H1 (cell line): ENCODE measurements at regions not wholly inside any gene's neighbourhood (a gene's known extent, or its start where the extent isn't known, plus 50 kb on each side); places are given as distances from the start of the nearest gene placed in this dataset.

ENCODE experiments used
- CTCF ChIA-PET: fragments of 300-600 bp; sonication (Branson Sonifier 250); formaldehyde crosslinking; loops from one replicate; lab custom pipeline; 2021; ENCODE audit not compliant: partially characterized antibody; lab: Charles Lee
- POLR2A ChIA-PET: fragments of 300-600 bp; sonication (Branson Sonifier 250); formaldehyde crosslinking; loops from one replicate; lab custom pipeline; 2021; ENCODE audit warnings: inconsistent platforms; ENCODE audit not compliant: partially characterized antibody; lab: Charles Lee
- DNase-seq, 2 experiments: peaks; one replicate each; pipeline versions ENCODE4 v3.0.0 to v3.0.0-alpha.2; 2010 to 2022; ENCODE audit warnings: low spot score in 2 of 2, low read depth in 1 of 2, mixed read lengths in 1 of 2
- FAIRE-seq: peaks from 2 replicates; lab custom pipeline; 2011; peaks lifted over from hg19 to GRCh38; lab: Jason Lieb, UNC
- H2AFZ ChIP-seq: 2 replicates; pipeline ENCODE4 v1.8.1; 2012; ENCODE audit warnings: low read length, inconsistent platforms
- H2AK5ac ChIP-seq: 2 replicates; pipeline ENCODE4 v1.6.1; 2013; ENCODE audit warnings: low read depth, low read length
- H2BK120ac ChIP-seq: replicated peaks from 2 replicates; pipeline ENCODE3; 2013; ENCODE audit warnings: low read depth, low read length, inconsistent platforms
- H2BK12ac ChIP-seq: 2 replicates; pipeline ENCODE4 v1.6.1; 2013; ENCODE audit warnings: low read depth, low read length
- H2BK15ac ChIP-seq: 2 replicates; pipeline ENCODE4 v1.6.1; 2013; ENCODE audit warnings: low read length
- H2BK20ac ChIP-seq: 2 replicates; pipeline ENCODE4 v1.6.1; 2013; ENCODE audit warnings: low read length
- H2BK5ac ChIP-seq: 2 replicates; pipeline ENCODE4 v1.6.1; 2013; ENCODE audit warnings: low read depth, low read length
- H3K14ac ChIP-seq: 2 replicates; pipeline ENCODE4 v1.6.1; 2013; ENCODE audit warnings: inconsistent platforms; ENCODE audit not compliant: insufficient read length
- H3K18ac ChIP-seq: 2 replicates; pipeline ENCODE4 v1.6.1; 2013; ENCODE audit warnings: low read length; ENCODE audit errors: extremely low read depth
- H3K23ac ChIP-seq: 2 replicates; pipeline ENCODE4 v1.6.1; 2013; ENCODE audit warnings: inconsistent platforms; ENCODE audit not compliant: insufficient read length
- H3K23me2 ChIP-seq: 2 replicates; pipeline ENCODE4 v1.6.1; 2013; ENCODE audit warnings: low read depth, low read length
- H3K27ac ChIP-seq: 2 replicates; pipeline ENCODE4 v1.6.1; 2011; ENCODE audit warnings: low read depth, low read length, inconsistent platforms
- H3K27me3 ChIP-seq, 4 experiments: replicated peaks in 1 of 4; 1 replicate in 1 of 4; 2 replicates in 3 of 4; pipeline versions ENCODE4 v1.6.1 to v1.8.1; 2011 to 2013; ENCODE audit warnings: low read length in 3 of 4, mild to moderate bottlenecking in 3 of 4, inconsistent platforms in 2 of 4, mixed read lengths in 2 of 4, moderate library complexity in 1 of 4; ENCODE audit not compliant: control insufficient read depth in 3 of 4, insufficient read depth in 3 of 4; ENCODE audit errors: extremely low read depth in 1 of 4
- H3K36me3 ChIP-seq, 4 experiments: 2 replicates each; pipeline versions ENCODE4 v1.6.1 to v1.8.1; 2011 to 2013; ENCODE audit warnings: mild to moderate bottlenecking in 4 of 4, low read length in 3 of 4, moderate library complexity in 2 of 4, control low read depth in 1 of 4, inconsistent platforms in 1 of 4; ENCODE audit not compliant: insufficient read depth in 4 of 4, control insufficient read depth in 2 of 4
- H3K4ac ChIP-seq: replicated peaks from 2 replicates; pipeline ENCODE3; 2013; ENCODE audit warnings: low read length, low read depth, mixed read lengths, inconsistent platforms; ENCODE audit not compliant: insufficient read length
- H3K4me1 ChIP-seq, 4 experiments: replicated peaks in 1 of 4; 1 replicate in 1 of 4; 2 replicates in 3 of 4; pipeline versions ENCODE4 v1.6.1 to v1.8.1; 2011 to 2013; ENCODE audit warnings: low read length in 3 of 4, inconsistent platforms in 2 of 4, mixed read lengths in 1 of 4; ENCODE audit not compliant: insufficient read depth in 4 of 4, control insufficient read depth in 3 of 4
- H3K4me2 ChIP-seq, 2 experiments: 2 replicates each; pipeline versions ENCODE4 v1.6.1 to v1.8.1; 2011 to 2013; ENCODE audit warnings: low read depth in 2 of 2, low read length in 2 of 2, control low read depth in 1 of 2, inconsistent platforms in 1 of 2, mild to moderate bottlenecking in 1 of 2; ENCODE audit not compliant: insufficient read depth in 1 of 2
- H3K4me3 ChIP-seq, 4 experiments: fragments of 200-600, 300-600 bp in 1 of 4; sonication (generic), shearing (Covaris generic), sonication (Bioruptor Twin) in 1 of 4; 2 replicates each; pipeline versions ENCODE4 v1.5.1 to v1.8.1; 2011 to 2016; ENCODE audit warnings: low read length in 4 of 4, low read depth in 3 of 4, control low read depth in 2 of 4, inconsistent platforms in 2 of 4, mild to moderate bottlenecking in 2 of 4, mixed read lengths in 1 of 4, moderate library complexity in 1 of 4; ENCODE audit not compliant: insufficient read depth in 2 of 4; ENCODE audit errors: extremely low read depth in 1 of 4
- H3K56ac ChIP-seq: replicated peaks from 2 replicates; pipeline ENCODE3; 2013; ENCODE audit warnings: low read depth, mild to moderate bottlenecking, mixed read lengths, low read length, inconsistent platforms; ENCODE audit not compliant: insufficient read length
- H3K79me1 ChIP-seq: 2 replicates; pipeline ENCODE4 v1.6.1; 2013; ENCODE audit warnings: low read depth, low read length, control low read depth
- H3K79me2 ChIP-seq, 2 experiments: 2 replicates each; pipeline versions ENCODE4 v1.6.1 to v1.8.1; 2012 to 2013; ENCODE audit warnings: low read length in 2 of 2, mild to moderate bottlenecking in 2 of 2, inconsistent platforms in 1 of 2; ENCODE audit not compliant: insufficient read depth in 2 of 2, control insufficient read depth in 1 of 2
- H3K9ac ChIP-seq, 4 experiments: replicated peaks in 1 of 4; 1 replicate in 1 of 4; 2 replicates in 3 of 4; pipeline versions ENCODE4 v1.6.1 to v1.8.1; 2011 to 2013; ENCODE audit warnings: low read depth in 3 of 4, low read length in 3 of 4, control low read depth in 2 of 4, mild to moderate bottlenecking in 2 of 4, moderate library complexity in 2 of 4, inconsistent platforms in 1 of 4; ENCODE audit errors: extremely low read depth in 1 of 4
- H3K9me3 ChIP-seq, 2 experiments: 2 replicates each; pipeline versions ENCODE4 v1.6.1 to v1.8.1; 2012 to 2013; ENCODE audit warnings: mild to moderate bottlenecking in 2 of 2, moderate library complexity in 2 of 2, control low read depth in 1 of 2, inconsistent platforms in 1 of 2, low read depth in 1 of 2, low read length in 1 of 2, mixed read lengths in 1 of 2; ENCODE audit not compliant: insufficient read depth in 2 of 2
- H4K20me1 ChIP-seq, 2 experiments: replicated peaks in 1 of 2; 2 replicates each; pipeline versions ENCODE3 to v1.8.1; 2011 to 2013; ENCODE audit warnings: inconsistent platforms in 2 of 2, low read length in 2 of 2, mild to moderate bottlenecking in 1 of 2; ENCODE audit not compliant: insufficient read depth in 2 of 2, control insufficient read depth in 1 of 2
- H4K5ac ChIP-seq: 2 replicates; pipeline ENCODE4 v1.6.1; 2013; ENCODE audit warnings: low read length, low read depth, mixed read lengths, inconsistent platforms; ENCODE audit not compliant: insufficient read length
- H4K8ac ChIP-seq: 2 replicates; pipeline ENCODE4 v1.8.0; 2013; ENCODE audit warnings: mild to moderate bottlenecking, moderate library complexity, low read length, inconsistent platforms; ENCODE audit not compliant: insufficient read depth; ENCODE audit errors: extremely low read depth
- H4K91ac ChIP-seq: replicated peaks from 2 replicates; pipeline ENCODE3; 2013; ENCODE audit warnings: low read length, mixed read lengths, inconsistent platforms; ENCODE audit not compliant: insufficient read length
- FOSL1 ChIP-seq: IDR thresholded peaks from 2 replicates; pipeline ENCODE4 v1.6.1; 2011; ENCODE audit warnings: mild to moderate bottlenecking, low read depth, low read length, moderate library complexity; ENCODE audit not compliant: insufficient read depth

DNA sequence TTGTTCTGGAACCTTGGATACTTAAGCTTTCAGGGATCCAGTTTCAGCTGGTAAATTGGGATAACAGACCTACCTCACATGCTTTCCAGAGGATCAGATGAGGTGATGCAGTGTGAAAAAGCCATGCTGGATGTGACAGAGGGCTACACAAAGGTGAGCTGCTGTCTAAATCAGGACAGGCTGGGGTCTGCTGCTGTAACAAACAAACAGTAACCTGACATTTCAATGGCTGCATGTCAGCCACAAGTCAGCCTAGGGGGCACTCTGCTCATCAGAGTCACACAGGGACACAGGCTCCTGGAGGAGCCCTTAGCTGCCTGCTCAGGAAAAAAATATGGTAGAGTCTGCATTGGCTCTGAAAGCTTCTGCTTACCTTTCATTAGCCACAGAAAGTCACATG lies 66.7 kb upstream of the EGFLAM start:
- Histone ChIP-seq H3K27me3 (no peaks in the 10 kb centered on the region), H2BK20ac (no peak overlapping the region), H2BK5ac (no peak overlapping the region), H3K9ac (no peak overlapping the region), H3K4ac (no peak overlapping the region), H4K5ac (no peak overlapping the region), H3K14ac (no peak overlapping the region), H3K9me3 (no peaks in the 10 kb centered on the region), H2AK5ac (no peak overlapping the region), H3K36me3 (no peaks in the 10 kb centered on the region), H3K18ac (no peak overlapping the region), H3K4me1 (no peaks in the 10 kb centered on the region), H2AFZ (no peak overlapping the region), H4K20me1 (no peaks in the 10 kb centered on the region), H2BK120ac (no peak overlapping the region), H3K4me2 (no peak overlapping the region), H4K8ac (no peak overlapping the region), H3K4me3 (no peak overlapping the region), H4K91ac (no peak overlapping the region), H3K23ac (no peak overlapping the region), H3K23me2 (no peaks in the 10 kb centered on the region), H3K79me2 (no peaks in the 10 kb centered on the region), H3K56ac (no peak overlapping the region), H3K27ac (no peak overlapping the region), H2BK15ac (no peak overlapping the region), H2BK12ac (peak overlapping the region; percentile 64; the same call in 1 of the 2 replicates), H3K79me1 (no peaks in the 10 kb centered on the region)
- no peak for DNase-seq
- CTCF ChIA-PET, result interaction anchor here (0.9 to 3.6 kb wide), 49 partner anchors 8 to 779 kb away, joined by 3 to 42 read pairs (median 5); no protein-coding TSS in a partner anchor
- POLR2A ChIA-PET, result interaction anchor here (0.8 kb wide), 1 partner anchor 88 kb away, joined by 3 read pairs; no protein-coding TSS in a partner anchor
- TF ChIP-seq FOSL1, result no peak
- no peak for FAIRE-seq
